ENCODE measurements at regions not wholly inside any gene's neighbourhood (a gene's known extent, or its start where the extent isn't known, plus 50 kb on each side); places are given as distances from the start of the nearest gene placed in this dataset.

DNA sequence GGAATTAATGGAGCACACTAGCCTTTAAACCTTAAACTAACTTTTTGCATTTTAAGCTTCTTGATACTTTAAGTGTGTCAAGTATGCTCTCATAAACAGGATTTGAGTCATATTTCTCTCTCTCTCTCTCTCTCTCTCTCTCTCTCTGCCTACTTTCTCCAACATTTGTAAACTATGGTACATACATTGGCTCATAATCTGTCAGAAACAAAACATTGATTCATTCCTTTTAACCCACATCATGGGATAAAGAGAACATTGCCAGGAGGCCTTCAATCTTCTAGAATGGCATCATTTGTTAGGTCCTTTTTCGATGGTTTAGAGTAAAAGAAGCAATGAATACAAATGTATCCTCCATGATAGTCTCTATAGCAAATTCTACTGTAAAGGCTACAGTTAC lies 81.6 kb upstream of the RERGL start:
- no peak overlapping the region for H3K27ac Mint-ChIP-seq (ENCODE audit: unreplicated experiment)
- H3K27me3 Mint-ChIP-seq (ENCODE audit: low read depth): peaks cover 3% of the 10 kb centered on the region
- H3K4me1 Mint-ChIP-seq (ENCODE audit: low read depth): peaks cover 18% of the 10 kb centered on the region
- H3K4me3 Mint-ChIP-seq (ENCODE audit: unreplicated experiment): no peak overlapping the region
- peaks cover 4% of the 10 kb centered on the region for H3K9me3 Mint-ChIP-seq (ENCODE audit: low read depth)
- TF ChIP-seq, protein P1, sequence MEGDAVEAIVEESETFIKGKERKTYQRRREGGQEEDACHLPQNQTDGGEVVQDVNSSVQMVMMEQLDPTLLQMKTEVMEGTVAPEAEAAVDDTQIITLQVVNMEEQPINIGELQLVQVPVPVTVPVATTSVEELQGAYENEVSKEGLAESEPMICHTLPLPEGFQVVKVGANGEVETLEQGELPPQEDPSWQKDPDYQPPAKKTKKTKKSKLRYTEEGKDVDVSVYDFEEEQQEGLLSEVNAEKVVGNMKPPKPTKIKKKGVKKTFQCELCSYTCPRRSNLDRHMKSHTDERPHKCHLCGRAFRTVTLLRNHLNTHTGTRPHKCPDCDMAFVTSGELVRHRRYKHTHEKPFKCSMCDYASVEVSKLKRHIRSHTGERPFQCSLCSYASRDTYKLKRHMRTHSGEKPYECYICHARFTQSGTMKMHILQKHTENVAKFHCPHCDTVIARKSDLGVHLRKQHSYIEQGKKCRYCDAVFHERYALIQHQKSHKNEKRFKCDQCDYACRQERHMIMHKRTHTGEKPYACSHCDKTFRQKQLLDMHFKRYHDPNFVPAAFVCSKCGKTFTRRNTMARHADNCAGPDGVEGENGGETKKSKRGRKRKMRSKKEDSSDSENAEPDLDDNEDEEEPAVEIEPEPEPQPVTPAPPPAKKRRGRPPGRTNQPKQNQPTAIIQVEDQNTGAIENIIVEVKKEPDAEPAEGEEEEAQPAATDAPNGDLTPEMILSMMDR (IDR thresholded peaks at IDR 0.05): no peak
- DNase-seq (ENCODE audit: low spot score): no peak
- no peaks in the 10 kb centered on the region for H3K36me3 Mint-ChIP-seq (ENCODE audit: low read depth)

DNA sequence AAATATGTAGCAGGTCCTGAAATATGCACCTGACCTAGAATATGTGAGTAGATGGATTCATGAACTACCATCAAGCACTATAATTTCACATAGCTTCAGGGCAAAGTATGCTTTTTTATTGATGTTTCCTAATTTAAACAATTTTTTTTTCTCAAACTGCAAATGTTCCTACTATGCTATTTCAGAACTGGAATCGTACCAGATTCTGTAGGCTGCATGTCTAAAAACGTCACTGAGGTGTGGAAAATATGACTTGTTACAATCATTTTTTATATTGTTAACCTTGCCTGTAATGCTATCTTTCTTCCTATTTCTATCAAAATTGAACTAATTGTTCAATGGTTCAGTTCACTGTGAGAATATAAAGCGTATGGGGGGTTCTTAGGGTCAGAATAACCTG lies 78.0 kb upstream of the RERGL start:
- no peaks in the 10 kb centered on the region for H3K36me3 Mint-ChIP-seq (ENCODE audit: low read depth)
- H3K9me3 Mint-ChIP-seq (ENCODE audit: low read depth): peaks cover 4% of the 10 kb centered on the region
- TF ChIP-seq, protein P1 (IDR thresholded peaks at IDR 0.05): no peak
- DNase-seq (ENCODE audit: low spot score): no peak
- H3K4me3 Mint-ChIP-seq (ENCODE audit: unreplicated experiment): no peak overlapping the region
- H3K4me1 Mint-ChIP-seq (ENCODE audit: low read depth): peaks cover 18% of the 10 kb centered on the region
- H3K27me3 Mint-ChIP-seq (ENCODE audit: low read depth): no peaks in the 10 kb centered on the region
- no peak overlapping the region for H3K27ac Mint-ChIP-seq (ENCODE audit: unreplicated experiment)

DNA sequence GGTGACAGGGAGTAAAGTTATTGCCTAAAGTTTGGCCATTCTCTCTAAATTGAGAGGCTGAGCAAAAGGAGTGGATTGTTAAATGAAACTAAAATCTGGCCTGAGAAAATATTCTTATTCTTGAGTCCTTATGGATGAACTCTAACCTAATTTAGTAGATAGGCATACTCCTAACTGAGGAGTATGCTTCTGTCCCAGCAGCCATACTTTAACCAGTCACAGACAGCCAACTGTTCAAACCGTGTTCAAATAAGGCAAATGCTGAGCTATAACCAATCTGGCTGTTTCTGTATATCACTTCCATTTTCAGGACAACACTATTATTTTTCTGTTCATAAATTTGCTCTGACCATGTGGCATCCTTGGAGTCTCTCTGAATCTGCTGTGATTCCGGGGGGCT lies 75.9 kb upstream of the RERGL start:
- Mint-ChIP-seq H3K27ac (ENCODE audit: unreplicated experiment) (no peak overlapping the region), H3K4me3 (ENCODE audit: unreplicated experiment) (no peak overlapping the region), H3K36me3 (ENCODE audit: low read depth) (no peaks in the 10 kb centered on the region), H3K27me3 (ENCODE audit: low read depth) (no peaks in the 10 kb centered on the region), H3K4me1 (ENCODE audit: low read depth) (peaks cover 13% of the 10 kb centered on the region), H3K9me3 (ENCODE audit: low read depth) (no peaks in the 10 kb centered on the region)
- no peak for DNase-seq (ENCODE audit: low spot score)
- TF ChIP-seq, protein P1 (IDR thresholded peaks at IDR 0.05): no peak

DNA sequence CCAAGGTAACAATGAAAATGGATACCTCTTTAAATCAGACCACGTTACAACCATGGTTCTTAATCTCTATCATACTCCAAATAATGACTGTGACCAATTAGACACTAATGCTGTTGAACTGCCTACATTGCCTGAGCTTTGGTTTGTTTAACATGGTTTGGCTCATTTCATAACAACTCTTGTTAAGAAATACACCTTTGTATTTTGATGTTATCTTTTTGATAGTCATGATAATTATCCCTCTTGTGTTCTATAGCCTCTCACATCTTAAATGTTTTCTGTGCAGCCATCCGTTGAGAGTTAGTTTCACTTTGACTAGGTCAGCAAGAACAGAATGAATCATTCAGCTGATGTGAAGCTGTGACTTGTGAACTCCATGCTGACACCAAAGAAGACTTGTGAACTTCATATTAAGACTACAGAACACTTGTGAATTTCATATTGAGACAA lies 75.5 kb upstream of the RERGL start:
- H3K9me3 Mint-ChIP-seq (ENCODE audit: low read depth): no peaks in the 10 kb centered on the region
- DNase-seq (ENCODE audit: low spot score): no peak
- H3K4me3 Mint-ChIP-seq (ENCODE audit: unreplicated experiment): no peak overlapping the region
- TF ChIP-seq, protein P1 (IDR thresholded peaks at IDR 0.05): no peak
- no peak overlapping the region for H3K27ac Mint-ChIP-seq (ENCODE audit: unreplicated experiment)
- H3K27me3 Mint-ChIP-seq (ENCODE audit: low read depth): no peaks in the 10 kb centered on the region
- no peaks in the 10 kb centered on the region for H3K36me3 Mint-ChIP-seq (ENCODE audit: low read depth)
- peaks cover 13% of the 10 kb centered on the region for H3K4me1 Mint-ChIP-seq (ENCODE audit: low read depth)

DNA sequence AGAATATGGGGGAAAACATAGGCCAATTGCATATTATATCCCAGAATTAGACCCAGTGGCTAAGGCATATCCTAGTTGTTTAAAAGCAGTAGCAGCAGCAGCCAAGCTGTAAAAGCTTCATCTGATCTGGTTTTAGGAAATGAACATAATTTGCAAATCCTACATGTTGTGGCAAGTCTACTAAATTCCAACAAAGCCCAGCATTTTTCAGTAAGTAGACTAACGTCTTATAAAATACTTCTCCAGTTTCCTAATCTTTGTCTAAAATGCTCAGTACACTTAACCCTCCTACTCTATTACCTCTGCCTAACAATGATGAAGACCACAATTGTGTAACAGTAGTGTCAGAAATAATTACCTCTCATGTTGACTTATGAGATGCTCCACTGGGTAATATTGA lies 70.9 kb upstream of the RERGL start:
- no peak overlapping the region for H3K4me3 Mint-ChIP-seq (ENCODE audit: unreplicated experiment)
- H3K27ac Mint-ChIP-seq (ENCODE audit: unreplicated experiment): no peak overlapping the region
- TF ChIP-seq, protein P1 (IDR thresholded peaks at IDR 0.05): no peak
- H3K9me3 Mint-ChIP-seq (ENCODE audit: low read depth): peaks cover 13% of the 10 kb centered on the region
- peaks cover 2% of the 10 kb centered on the region for H3K36me3 Mint-ChIP-seq (ENCODE audit: low read depth)
- no peaks in the 10 kb centered on the region for H3K27me3 Mint-ChIP-seq (ENCODE audit: low read depth)
- peaks cover 6% of the 10 kb centered on the region for H3K4me1 Mint-ChIP-seq (ENCODE audit: low read depth)
- DNase-seq (ENCODE audit: low spot score): no peak
